ENCODE measurements at regions not wholly inside any gene's neighbourhood (a gene's known extent, or its start where the extent isn't known, plus 50 kb on each side); places are given as distances from the start of the nearest gene placed in this dataset.
"Not testable (repeated sequence)": the region's sequence is repeated elsewhere in the genome, so short reads cannot be mapped to it uniquely, and the experiment has no call there.

- no peak for DNase-seq (ENCODE audit: low spot score)
Measured at GRCh38 chr15:81723701-81724100, 322.1 kb downstream of the MEX3B start.

- DNase-seq (ENCODE audit: low spot score): no peak
Measured at GRCh38 chr15:81723113-81723651, 322.6 kb downstream of the MEX3B start.

GRCh38 chr15:81716468-81716867 is 329.4 kb downstream of the MEX3B start:
- DNase-seq (ENCODE audit: low spot score): not testable (repeated sequence)

DNA sequence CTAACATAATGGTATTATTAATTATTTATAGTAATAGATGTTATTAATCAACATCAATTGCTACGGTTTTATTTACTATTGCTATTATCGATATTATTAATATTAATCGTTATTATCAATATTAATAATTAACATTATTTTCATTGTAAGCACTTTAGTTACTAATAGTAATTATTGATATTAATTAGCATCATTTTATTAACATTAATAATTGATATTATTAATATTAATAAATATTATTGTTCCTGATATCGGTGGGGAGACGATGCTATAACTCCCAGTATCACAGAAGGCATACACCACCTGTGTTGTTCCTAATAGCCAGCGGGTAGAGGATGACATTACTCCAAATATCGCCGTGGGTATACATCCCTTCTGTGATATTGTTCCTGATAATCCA is 335.5 kb downstream of the MEX3B start:
- no peak for DNase-seq (ENCODE audit: low spot score)

GRCh38 chr15:81706816-81707346 is 332.9 kb upstream of the TMC3 start:
- DNase-seq (ENCODE audit: low spot score): not testable (repeated sequence)

DNA sequence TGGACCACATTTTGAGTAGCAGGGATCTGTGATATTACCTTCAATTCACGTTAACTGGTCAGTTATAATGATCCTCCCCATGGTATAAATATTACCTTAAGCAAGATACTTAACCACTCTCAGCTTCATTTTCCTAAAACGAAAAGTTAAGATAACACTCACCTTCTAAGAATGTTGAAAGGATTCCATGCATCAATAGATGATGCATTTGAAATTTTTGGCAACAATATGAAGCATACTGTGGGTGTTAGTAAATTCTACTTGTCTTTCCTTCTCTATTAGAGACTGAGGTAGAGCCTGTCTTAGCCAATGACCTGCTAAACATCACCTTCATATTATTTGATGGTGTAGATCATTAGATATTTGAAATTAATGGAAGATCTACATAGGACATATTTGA is 331.7 kb upstream of the TMC3 start:
- not testable (repeated sequence) for DNase-seq (ENCODE audit: low spot score)

DNA sequence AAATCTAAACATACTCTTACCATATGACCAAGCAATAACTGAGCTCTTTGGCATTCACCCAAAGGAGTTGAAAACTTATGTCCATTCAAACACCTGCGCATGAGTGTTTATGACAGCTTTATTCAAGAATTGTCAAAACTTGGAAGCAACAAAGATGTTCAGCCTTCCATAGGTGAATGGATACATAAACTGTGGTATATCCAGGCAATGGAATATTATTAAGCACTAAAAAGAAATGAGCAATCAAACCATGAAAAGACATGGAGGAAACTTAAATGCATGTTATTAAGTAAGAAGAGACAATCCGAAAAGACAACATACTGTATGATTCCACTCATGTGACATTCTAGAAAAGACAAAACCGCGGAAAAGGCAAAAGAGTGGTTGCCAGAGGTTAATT is 312.0 kb upstream of the TMC3 start:
- DNase-seq (ENCODE audit: low spot score): no peak

DNA sequence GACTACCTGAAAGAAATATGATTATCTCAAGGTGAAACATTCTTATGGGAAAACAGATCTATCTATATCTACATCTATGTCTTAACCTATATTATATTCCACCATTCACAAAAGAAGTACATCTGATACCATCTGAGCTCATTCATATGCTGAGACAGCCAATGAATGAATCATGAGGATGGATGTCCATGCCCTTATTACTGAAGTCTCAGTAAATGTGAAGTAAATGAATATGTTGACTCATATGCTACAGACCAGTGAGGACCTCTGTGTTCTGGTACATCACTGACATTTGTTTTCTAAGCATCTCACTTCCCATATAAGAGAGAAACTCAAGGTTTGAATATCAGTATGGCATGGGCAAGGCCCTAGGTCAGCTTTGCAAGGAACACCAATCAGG is 311.2 kb upstream of the TMC3 start:
- no peak for DNase-seq (ENCODE audit: low spot score)

DNA sequence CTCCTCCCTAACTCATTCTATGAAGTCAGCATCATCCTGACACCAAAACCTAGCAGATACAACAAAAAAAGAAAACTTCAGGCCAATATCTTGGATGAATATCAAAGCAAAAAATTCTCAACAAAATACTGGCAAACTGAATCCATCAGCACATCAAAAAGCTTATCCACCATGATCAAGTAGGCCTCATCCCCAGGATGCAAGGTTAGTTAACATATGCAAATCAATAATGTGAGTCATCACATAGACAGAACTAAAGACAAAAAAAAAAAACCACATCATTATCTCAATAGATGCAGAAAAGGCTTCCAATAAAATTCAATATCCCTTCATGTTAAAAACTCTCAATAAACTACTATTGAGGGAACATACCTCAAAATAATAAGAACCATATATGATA is 306.8 kb upstream of the TMC3 start:
- DNase-seq (ENCODE audit: low spot score): no peak

GRCh38 chr15:81666839-81667238 is 292.8 kb upstream of the TMC3 start:
- DNase-seq (ENCODE audit: low spot score): no peak

GRCh38 chr15:81660976-81661375 is 287.0 kb upstream of the TMC3 start:
- no peak for DNase-seq (ENCODE audit: low spot score)

DNA sequence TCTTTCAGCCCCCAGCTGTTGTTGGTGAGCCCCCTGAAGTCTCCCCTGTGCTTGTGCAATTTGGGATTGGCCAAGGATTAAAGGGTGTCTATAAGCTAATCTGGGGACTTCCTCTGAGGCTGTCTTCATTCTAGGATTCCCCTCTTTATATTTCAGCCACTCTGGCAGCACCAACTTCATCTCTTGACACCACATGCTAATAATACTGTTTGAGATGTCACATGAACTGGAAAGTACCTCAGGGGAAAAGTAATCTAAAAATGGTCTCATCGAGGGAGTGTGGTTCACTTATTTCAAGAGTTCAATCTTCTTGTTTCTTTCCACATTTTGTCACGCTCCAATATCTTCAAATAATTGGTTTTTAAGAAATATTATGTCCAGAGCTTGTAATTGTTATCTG is 279.2 kb upstream of the TMC3 start:
- DNase-seq (ENCODE audit: low spot score): no peak

DNA sequence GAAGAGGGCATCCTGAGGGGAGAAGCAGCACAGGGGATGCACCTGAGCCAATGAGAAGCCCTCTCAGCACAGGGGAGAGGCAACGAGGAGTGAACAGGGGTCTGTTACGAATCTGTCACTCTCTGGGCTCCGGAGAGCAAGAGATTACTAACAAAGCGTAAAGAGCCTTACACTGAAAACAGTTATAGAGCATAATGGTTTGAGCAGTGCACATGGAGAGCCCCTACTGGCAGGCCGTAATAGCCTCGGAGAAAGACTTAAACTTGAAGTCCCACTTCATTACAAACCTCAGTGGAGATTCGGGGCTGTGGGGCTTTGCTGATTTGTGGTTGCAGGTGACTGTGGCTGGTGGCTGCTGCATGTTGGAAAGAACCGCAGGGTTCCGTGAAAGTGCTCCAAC is 271.5 kb upstream of the TMC3 start:
- no peak for DNase-seq (ENCODE audit: low spot score)

DNA sequence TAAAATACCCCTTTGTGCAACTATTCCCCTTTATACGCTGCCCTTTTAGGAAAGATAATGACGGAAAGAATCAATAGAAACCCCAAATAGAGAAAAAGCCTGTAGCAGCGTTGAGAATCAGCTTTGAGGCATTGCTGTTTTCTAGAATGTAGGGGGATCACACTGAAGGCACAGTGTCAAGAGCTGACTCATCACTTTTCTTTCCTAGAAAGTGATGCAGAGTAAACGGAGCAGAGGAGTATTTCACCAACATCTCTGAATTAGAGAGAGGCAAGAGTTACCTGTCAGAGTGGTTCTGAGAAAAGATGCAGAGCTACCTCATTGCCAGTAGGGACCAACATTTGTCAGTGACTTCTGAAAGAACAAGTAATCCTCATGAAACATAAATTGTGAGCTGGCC is 269.8 kb upstream of the TMC3 start:
- DNase-seq (ENCODE audit: low spot score): no peak

DNA sequence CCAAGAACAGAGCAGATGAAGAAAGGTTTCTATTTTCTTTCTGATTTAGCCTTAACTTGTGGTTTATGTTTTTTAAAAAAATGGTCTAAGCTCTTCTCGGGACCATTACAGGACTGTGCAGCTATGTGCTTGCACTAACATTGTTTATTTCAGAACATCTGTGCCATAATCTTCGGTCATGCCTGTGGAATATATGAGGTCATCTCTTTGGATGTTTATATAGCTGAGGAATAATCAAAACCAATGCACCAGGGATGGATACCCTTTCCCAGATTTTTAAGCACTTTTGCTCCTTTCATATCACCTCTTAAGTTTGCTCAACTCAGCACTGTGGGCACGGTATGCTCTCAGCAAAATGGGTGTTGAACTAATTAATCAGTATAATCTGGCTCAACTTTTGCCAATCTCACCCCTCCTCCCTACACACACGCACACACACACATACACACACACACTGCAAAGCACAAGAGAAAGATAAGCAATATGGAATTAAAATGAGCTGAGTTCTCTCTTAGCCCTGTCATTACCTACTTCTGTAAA is 268.5 kb upstream of the TMC3 start:
- no peak for DNase-seq (ENCODE audit: low spot score)

DNA sequence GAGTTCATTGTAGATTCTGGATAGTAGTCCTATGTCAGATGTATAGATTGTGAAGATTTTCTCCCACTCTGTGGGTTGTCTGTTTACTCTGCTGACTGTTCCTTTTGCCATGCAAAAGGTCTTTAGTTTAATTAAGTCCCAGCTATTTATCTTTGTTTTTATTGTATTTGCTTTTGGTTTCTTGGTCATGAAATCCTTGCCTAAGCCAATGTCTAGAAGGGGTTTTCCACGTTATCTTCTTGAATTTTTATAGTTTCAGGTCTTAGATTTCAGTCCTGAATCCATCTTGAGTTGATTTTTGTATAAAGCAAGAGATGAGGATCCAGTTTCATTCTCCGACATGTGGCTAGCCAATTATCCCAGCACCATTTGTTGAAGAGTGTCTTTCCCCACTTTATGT is 262.1 kb upstream of the TMC3 start:
- not testable (repeated sequence) for DNase-seq (ENCODE audit: low spot score)

- DNase-seq (ENCODE audit: low spot score): no peak
Measured at GRCh38 chr15:81633889-81634288, 259.9 kb upstream of the TMC3 start.

GRCh38 chr15:81625896-81626295 is 251.9 kb upstream of the TMC3 start:
- DNase-seq (ENCODE audit: low spot score): no peak

DNA sequence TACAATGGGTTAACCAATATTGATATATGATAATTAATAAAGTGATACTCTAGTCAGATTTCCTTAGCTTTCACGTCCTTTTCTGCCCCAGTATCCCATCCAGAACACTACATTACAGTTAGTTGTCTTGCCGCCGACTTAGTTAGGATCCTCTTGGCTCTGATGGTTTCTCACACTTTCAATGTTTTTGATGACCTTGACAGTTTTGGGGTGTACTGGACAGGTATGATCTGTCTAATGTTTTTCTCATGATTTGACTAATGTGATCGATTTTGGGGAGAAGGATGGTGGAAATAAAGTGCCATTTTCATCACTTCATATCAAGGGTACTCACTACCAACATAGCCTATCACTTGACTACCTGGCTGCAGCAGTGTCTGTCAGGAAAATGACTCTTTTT is 245.0 kb upstream of the TMC3 start:
- no peak for DNase-seq (ENCODE audit: low spot score)

DNA sequence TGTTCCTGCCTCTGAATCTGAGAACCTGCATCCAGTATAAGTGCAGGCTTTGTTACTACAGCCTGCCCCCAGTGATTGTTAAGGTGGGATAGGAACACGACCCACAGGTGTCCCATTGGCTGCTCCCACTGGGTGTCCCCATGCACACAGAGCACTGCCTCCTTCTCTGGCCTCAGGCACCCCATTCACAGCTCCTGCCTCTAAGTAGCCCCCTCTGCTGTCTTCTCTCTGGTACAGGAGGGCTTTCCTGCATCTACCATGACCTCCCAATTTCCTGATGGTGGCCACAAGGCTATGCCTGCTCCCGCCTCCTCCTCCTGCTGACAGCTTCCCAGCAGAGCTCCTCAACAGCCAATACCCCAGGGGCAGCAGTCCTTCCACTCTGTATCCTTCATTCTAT is 238.6 kb upstream of the TMC3 start:
- no peak for DNase-seq (ENCODE audit: low spot score)

GRCh38 chr15:81611679-81612078 is 237.7 kb upstream of the TMC3 start:
- no peak for DNase-seq (ENCODE audit: low spot score)

DNA sequence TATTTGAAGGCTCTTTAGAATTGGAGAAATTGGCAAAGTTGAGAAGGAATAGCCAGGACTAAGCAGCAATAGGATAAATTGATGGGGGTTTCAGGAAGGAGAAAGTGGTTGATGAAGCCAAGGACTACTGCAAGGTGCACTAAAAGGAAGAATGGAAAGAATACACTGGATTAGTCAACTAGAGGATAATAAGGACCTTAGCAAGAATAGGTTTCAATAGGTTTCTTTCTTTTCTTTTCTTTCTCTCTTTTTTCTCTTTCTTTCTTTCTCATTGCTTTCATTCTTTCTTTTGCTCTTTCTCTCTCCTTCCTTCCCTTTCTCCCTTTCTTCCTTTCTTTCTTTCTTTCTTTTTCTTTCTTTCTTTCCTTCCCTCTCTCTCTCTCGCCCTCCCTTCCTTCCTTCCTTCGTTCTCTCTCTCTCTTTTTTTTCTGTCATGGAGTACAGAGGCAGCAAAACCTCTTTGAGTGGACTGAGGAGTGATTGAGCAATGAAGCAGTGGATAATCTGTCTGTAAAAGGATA is 234.4 kb upstream of the TMC3 start:
- DNase-seq (ENCODE audit: low spot score): no peak

GRCh38 chr15:81604713-81605112 is 230.7 kb upstream of the TMC3 start:
- DNase-seq (ENCODE audit: low spot score): no peak

Measured in CD4-positive, alpha-beta T cell treated with Interleukin-15 for 4 hours (primary cell).